Stomach (tissue), 8 donors: ENCODE measurements at regions not wholly inside any gene's neighbourhood (a gene's known extent, or its start where the extent isn't known, plus 50 kb on each side); places are given as distances from the start of the nearest gene placed in this dataset.

Experiments used
- DNase-seq, 2 donors: peaks; one replicate each; pipeline versions ENCODE4 v3.0.0 to v3.0.0-alpha.2; 2013 to 2019
- H3K27ac ChIP-seq, 5 donors: fragments of 200-600 bp in 4 of 5; sonication (generic) in 4 of 5; one replicate each; pipeline ENCODE4 v1.5.1; 2013 to 2019; ENCODE audit warnings: mild to moderate bottlenecking in 1 of 5, moderate library complexity in 1 of 5
- H3K27me3 ChIP-seq, 3 donors: fragments of 200-600 bp; sonication (generic); one replicate each; pipeline ENCODE4 v1.5.1; 2017 to 2019; ENCODE audit warnings: mixed run types in 1 of 3
- H3K36me3 ChIP-seq, 4 donors: fragments of 200-600 bp; sonication (generic); 1 replicate in 3 of 4; 2 replicates in 1 of 4; pipeline ENCODE4 v1.5.1; 2016 to 2019
- H3K4me1 ChIP-seq, 4 donors: fragments of 200-600 bp; sonication (generic); one replicate each; pipeline ENCODE4 v1.5.1; 2016 to 2019
- H3K4me3 ChIP-seq, 4 donors: fragments of 200-600 bp; sonication (generic) in 3 of 4; one replicate each; pipeline ENCODE4 v1.5.1; 2016 to 2019; ENCODE audit warnings: mild to moderate bottlenecking in 1 of 4
- H3K9me3 ChIP-seq, 4 donors: fragments of 200-600 bp; sonication (generic); one replicate each; pipeline ENCODE4 v1.5.1; 2016 to 2019
- EP300 ChIP-seq: sonication (generic); formaldehyde crosslinking; IDR thresholded peaks from one replicate; pipeline ENCODE4 v1.6.1; 2017; ENCODE audit warnings: antibody characterized with exemption
- POLR2A ChIP-seq, 4 donors: fragments of 450-650 bp; IDR thresholded peaks; one replicate each; pipeline ENCODE4 v1.6.1; 2016; ENCODE audit warnings: antibody characterized with exemption in 4 of 4, control low read depth in 2 of 4, mild to moderate bottlenecking in 1 of 4, moderate library complexity in 1 of 4
- POLR2AphosphoS5 ChIP-seq, 3 donors: sonication (generic); formaldehyde crosslinking; IDR thresholded peaks; one replicate each; pipeline ENCODE4 v1.6.1; 2016; ENCODE audit warnings: antibody characterized with exemption in 3 of 3
- WGBS, 5 donors: extraction: QIAGEN DNeasy Blood & Tissue Kit in 3 of 5; methylation state at CpG; one replicate each; pipeline versions ENCODE4 v1.1.5 to v1.1.7; 2013 to 2018; 5-methylcytosine and 5-hydroxymethylcytosine counted together
- intact Hi-C: fragments of 100-400 bp; cut with DNase I; formaldehyde crosslinking; loops from one replicate; pipeline ENCODE4 v1.15.1; 2023; ENCODE audit warnings: low total_unique reads
- TF ChIP-seq, protein P1 (sequence below), 7 experiments: fragments of 450-650 bp in 4 of 7; fragments of 200-600 bp in 3 of 7; sonication (generic) in 3 of 7; IDR thresholded peaks; one replicate each; pipeline ENCODE4 v1.5.1; 2016 to 2019; ENCODE audit warnings: antibody characterized with exemption in 7 of 7, control low read depth in 2 of 7, mild to moderate bottlenecking in 1 of 7
- donor health status: healthy with polysubstance abuse.
- donor health status: Bipolar disorder and iron deficiency.
- donor health status: healthy.

- no peak for DNase-seq
- Histone ChIP-seq H3K36me3 (no peaks in the 10 kb centered on the region), H3K27me3 (no peaks in the 10 kb centered on the region), H3K4me3 (no peak overlapping the region), H3K27ac (no peak overlapping the region), H3K9me3 (peaks cover 0 to 9% (median 2%) of the 10 kb centered on the region in 4 donors), H3K4me1 (no peaks in the 10 kb centered on the region)
- TF ChIP-seq POLR2A (IDR thresholded peaks at IDR 0.05) (no peak), EP300 (no peak), POLR2AphosphoS5 (IDR thresholded peaks at IDR 0.05) (no peak)
- TF ChIP-seq, protein P1, sequence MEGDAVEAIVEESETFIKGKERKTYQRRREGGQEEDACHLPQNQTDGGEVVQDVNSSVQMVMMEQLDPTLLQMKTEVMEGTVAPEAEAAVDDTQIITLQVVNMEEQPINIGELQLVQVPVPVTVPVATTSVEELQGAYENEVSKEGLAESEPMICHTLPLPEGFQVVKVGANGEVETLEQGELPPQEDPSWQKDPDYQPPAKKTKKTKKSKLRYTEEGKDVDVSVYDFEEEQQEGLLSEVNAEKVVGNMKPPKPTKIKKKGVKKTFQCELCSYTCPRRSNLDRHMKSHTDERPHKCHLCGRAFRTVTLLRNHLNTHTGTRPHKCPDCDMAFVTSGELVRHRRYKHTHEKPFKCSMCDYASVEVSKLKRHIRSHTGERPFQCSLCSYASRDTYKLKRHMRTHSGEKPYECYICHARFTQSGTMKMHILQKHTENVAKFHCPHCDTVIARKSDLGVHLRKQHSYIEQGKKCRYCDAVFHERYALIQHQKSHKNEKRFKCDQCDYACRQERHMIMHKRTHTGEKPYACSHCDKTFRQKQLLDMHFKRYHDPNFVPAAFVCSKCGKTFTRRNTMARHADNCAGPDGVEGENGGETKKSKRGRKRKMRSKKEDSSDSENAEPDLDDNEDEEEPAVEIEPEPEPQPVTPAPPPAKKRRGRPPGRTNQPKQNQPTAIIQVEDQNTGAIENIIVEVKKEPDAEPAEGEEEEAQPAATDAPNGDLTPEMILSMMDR (IDR thresholded peaks at IDR 0.05) = no peak
- 74 to 86% (median 81%) methylated on average over 2 of the region's 2 CpGs for WGBS, 5 donors
- intact Hi-C loops = no loop called here
Measured at GRCh38 chr6:86448398-86448797, 488.9 kb upstream of the HTR1E start.

- Histone ChIP-seq H3K4me1 (no peaks in the 10 kb centered on the region), H3K27ac (no peak overlapping the region), H3K27me3 (no peaks in the 10 kb centered on the region), H3K36me3 (no peaks in the 10 kb centered on the region), H3K4me3 (no peak overlapping the region), H3K9me3 (no peaks in the 10 kb centered on the region)
- TF ChIP-seq EP300 (no peak), POLR2A (IDR thresholded peaks at IDR 0.05) (no peak), POLR2AphosphoS5 (IDR thresholded peaks at IDR 0.05) (no peak)
- TF ChIP-seq, protein P1 (IDR thresholded peaks at IDR 0.05) = no peak
- intact Hi-C loops = no loop called here
- no peak for DNase-seq
Measured at GRCh38 chr6:86440608-86441007, 496.7 kb upstream of the HTR1E start.

DNA sequence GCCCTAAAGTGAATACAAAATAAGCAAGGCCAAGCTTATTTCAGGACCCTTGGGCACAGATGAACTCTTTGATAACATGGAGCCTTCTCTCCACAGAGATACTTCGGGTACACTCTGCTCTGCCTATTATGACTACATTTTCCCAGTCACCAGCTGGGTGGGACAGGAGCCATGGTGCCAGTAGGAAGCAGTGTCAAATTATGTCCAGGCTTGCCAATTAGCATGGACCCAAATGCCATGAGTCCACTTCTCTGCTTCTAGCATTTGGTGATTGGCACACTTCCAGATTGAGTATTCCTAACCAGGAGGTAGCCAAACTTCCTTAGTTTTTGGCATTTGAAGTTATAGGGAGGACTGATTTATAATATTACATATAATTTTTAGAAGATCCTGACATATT lies 513.8 kb upstream of the HTR1E start:
- no peak overlapping the region for H3K27ac ChIP-seq
- H3K4me1 ChIP-seq = no peaks in the 10 kb centered on the region
- WGBS, 5 donors = 47 to 81% (median 65%) methylated on average over 1 of the region's 1 CpG
- no peaks in the 10 kb centered on the region for H3K27me3 ChIP-seq
- intact Hi-C loops = no loop called here
- H3K36me3 ChIP-seq = no peaks in the 10 kb centered on the region
- no peak overlapping the region for H3K4me3 ChIP-seq
- TF ChIP-seq, protein P1 (IDR thresholded peaks at IDR 0.05) = no peak
- TF ChIP-seq EP300 (no peak), POLR2A (IDR thresholded peaks at IDR 0.05) (no peak), POLR2AphosphoS5 (IDR thresholded peaks at IDR 0.05) (no peak)
- no peaks in the 10 kb centered on the region for H3K9me3 ChIP-seq
- no peak for DNase-seq

DNA sequence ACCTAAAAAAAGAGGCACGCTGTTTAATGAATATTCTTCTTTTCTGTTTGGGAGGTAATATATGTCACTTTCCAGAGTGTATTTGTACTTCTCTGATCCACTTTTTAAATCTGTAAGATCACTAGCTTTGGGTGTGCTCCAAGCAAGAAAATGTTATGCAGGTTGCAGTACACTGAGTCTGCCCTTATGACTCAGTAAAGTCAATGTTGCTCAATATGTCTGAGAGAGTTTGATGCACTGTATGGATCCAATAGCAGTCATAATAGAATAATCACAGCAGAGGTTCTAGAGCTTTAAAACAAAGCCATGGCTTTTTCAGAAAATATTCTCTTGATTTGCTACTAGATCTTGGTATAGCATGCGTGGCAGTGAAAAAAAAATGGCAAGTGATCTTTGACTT lies 525.3 kb upstream of the HTR1E start:
- Histone ChIP-seq H3K9me3 (no peaks in the 10 kb centered on the region), H3K4me1 (no peaks in the 10 kb centered on the region), H3K27me3 (no peaks in the 10 kb centered on the region), H3K36me3 (no peaks in the 10 kb centered on the region), H3K27ac (no peak overlapping the region), H3K4me3 (no peak overlapping the region)
- no peak for DNase-seq
- intact Hi-C loops = no loop called here
- TF ChIP-seq POLR2A (IDR thresholded peaks at IDR 0.05) (no peak), POLR2AphosphoS5 (IDR thresholded peaks at IDR 0.05) (no peak), EP300 (no peak)
- TF ChIP-seq, protein P1 (IDR thresholded peaks at IDR 0.05) = no peak
- 88 to 97% (median 95%) methylated on average over 2 of the region's 2 CpGs for WGBS, 5 donors
